Testis (tissue), 2 donors: ENCODE measurements at regions not wholly inside any gene's neighbourhood (a gene's known extent, or its start where the extent isn't known, plus 50 kb on each side); places are given as distances from the start of the nearest gene placed in this dataset.

Experiments
- POLR2A ChIP-seq: fragments of 450-650 bp; IDR thresholded peaks from one replicate; pipeline ENCODE4 v1.6.1; 2017; ENCODE audit warnings: antibody characterized with exemption, mild to moderate bottlenecking, moderate library complexity
- TF ChIP-seq, protein P1 (sequence below), 3 experiments: fragments of 450-650 bp in 2 of 3; fragments of 200-600 bp in 1 of 3; sonication (generic) in 1 of 3; IDR thresholded peaks; one replicate each; pipeline ENCODE4 v1.5.1; 2016 to 2019; ENCODE audit warnings: antibody characterized with exemption in 3 of 3, mild to moderate bottlenecking in 2 of 3, moderate library complexity in 1 of 3

DNA sequence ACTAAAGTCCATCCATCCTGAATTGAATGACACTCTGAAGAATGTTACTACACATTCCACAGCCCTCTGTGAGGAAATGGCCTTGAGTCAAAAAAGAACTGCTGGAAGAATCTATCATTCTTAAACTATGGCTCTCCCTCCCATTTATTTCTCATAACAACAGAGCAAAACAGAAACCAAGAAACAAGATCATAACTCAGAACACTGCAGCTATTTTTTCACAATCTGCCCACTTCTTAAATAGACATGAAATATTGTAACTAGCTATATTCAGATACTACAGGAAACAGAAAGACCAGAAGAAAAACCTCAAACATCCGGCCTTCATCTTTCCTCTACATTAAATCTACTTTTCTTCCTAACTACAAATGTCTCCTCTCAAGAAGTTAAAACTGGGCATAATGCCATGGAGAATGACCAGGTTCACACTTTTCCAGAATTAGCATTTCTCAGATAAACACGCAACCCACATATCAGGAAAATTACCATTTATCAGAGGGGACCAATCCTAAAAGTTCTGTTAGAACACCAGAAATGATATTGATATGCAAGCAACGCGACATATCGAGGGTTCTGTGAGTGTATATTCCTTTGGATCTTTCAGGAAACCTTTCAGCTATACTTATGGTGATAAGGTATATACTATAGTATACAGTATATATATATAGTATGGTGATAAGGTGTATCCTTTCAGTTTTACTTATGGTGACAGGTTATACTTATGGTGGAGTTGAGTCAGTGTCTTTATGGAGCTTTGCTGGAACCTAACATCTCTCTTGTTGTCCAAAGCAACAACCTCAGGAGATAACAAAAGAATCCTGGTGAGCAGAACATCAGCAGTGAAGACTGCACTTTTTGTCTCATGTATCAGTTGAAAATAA lies 60.4 kb upstream of the IRF2 start:
- TF ChIP-seq, protein P1, sequence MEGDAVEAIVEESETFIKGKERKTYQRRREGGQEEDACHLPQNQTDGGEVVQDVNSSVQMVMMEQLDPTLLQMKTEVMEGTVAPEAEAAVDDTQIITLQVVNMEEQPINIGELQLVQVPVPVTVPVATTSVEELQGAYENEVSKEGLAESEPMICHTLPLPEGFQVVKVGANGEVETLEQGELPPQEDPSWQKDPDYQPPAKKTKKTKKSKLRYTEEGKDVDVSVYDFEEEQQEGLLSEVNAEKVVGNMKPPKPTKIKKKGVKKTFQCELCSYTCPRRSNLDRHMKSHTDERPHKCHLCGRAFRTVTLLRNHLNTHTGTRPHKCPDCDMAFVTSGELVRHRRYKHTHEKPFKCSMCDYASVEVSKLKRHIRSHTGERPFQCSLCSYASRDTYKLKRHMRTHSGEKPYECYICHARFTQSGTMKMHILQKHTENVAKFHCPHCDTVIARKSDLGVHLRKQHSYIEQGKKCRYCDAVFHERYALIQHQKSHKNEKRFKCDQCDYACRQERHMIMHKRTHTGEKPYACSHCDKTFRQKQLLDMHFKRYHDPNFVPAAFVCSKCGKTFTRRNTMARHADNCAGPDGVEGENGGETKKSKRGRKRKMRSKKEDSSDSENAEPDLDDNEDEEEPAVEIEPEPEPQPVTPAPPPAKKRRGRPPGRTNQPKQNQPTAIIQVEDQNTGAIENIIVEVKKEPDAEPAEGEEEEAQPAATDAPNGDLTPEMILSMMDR (IDR thresholded peaks at IDR 0.05) = no peak
- no peak for TF ChIP-seq POLR2A
